Suprapubic skin (tissue), 4 donors: ENCODE measurements at regions not wholly inside any gene's neighbourhood (a gene's known extent, or its start where the extent isn't known, plus 50 kb on each side); places are given as distances from the start of the nearest gene placed in this dataset.

ENCODE experiments used
- DNase-seq, 2 donors: peaks; one replicate each; pipeline ENCODE4 v3.0.0-alpha.2; 2019; ENCODE audit warnings: low spot score in 2 of 2
- H3K27ac ChIP-seq: fragments of 200-600 bp; sonication (generic); one replicate; pipeline ENCODE4 v1.5.1; 2019
- H3K27me3 ChIP-seq: fragments of 200-600 bp; sonication (generic); one replicate; pipeline ENCODE4 v1.5.1; 2019
- H3K36me3 ChIP-seq: fragments of 200-600 bp; sonication (generic); one replicate; pipeline ENCODE4 v1.5.1; 2019
- H3K4me1 ChIP-seq: fragments of 200-600 bp; sonication (generic); one replicate; pipeline ENCODE4 v1.5.1; 2019
- H3K4me3 ChIP-seq: fragments of 200-600 bp; sonication (generic); one replicate; pipeline ENCODE4 v1.5.1; 2019; ENCODE audit warnings: mild to moderate bottlenecking
- H3K9me3 ChIP-seq: fragments of 200-600 bp; sonication (generic); one replicate; pipeline ENCODE4 v1.5.1; 2019
- CTCF ChIP-seq, 2 donors: fragments of 200-600 bp in 1 of 2; fragments of 450-650 bp in 1 of 2; sonication (generic) in 1 of 2; IDR thresholded peaks; one replicate each; pipeline ENCODE4 v1.5.1; 2016 to 2019; ENCODE audit warnings: antibody characterized with exemption in 2 of 2, mild to moderate bottlenecking in 1 of 2, moderate library complexity in 1 of 2
- EP300 ChIP-seq: sonication (generic); formaldehyde crosslinking; IDR thresholded peaks from one replicate; pipeline ENCODE4 v1.6.1; 2017; ENCODE audit warnings: antibody characterized with exemption
- POLR2A ChIP-seq, 2 donors: fragments of 450-650 bp; IDR thresholded peaks; one replicate each; pipeline ENCODE4 v1.6.1; 2017; ENCODE audit warnings: antibody characterized with exemption in 2 of 2, mild to moderate bottlenecking in 2 of 2, moderate library complexity in 2 of 2
- POLR2AphosphoS5 ChIP-seq, 3 donors: sonication (generic); formaldehyde crosslinking; IDR thresholded peaks; one replicate each; pipeline ENCODE4 v1.6.1; 2017; ENCODE audit warnings: antibody characterized with exemption in 3 of 3
- WGBS: methylation state at CpG from one replicate; pipeline ENCODE4 v1.1.5; 2018; 5-methylcytosine and 5-hydroxymethylcytosine counted together

- 94% methylated on average over 2 of the region's 2 CpGs for WGBS
- TF ChIP-seq POLR2A (IDR thresholded peaks at IDR 0.05) (no peak), CTCF (IDR thresholded peaks at IDR 0.05) (no peak), EP300 (no peak), POLR2AphosphoS5 (IDR thresholded peaks at IDR 0.05) (no peak)
- H3K27me3 ChIP-seq = no peaks in the 10 kb centered on the region
- H3K4me3 ChIP-seq = no peak overlapping the region
- DNase-seq = no peak
- H3K4me1 ChIP-seq = no peaks in the 10 kb centered on the region
- no peak overlapping the region for H3K27ac ChIP-seq
- H3K9me3 ChIP-seq = no peaks in the 10 kb centered on the region
- H3K36me3 ChIP-seq = no peaks in the 10 kb centered on the region
Observed at GRCh38 chr2:126399001-126399400, 257.0 kb upstream of the GYPC start.

- no peak for DNase-seq
- TF ChIP-seq EP300 = no peak
- no peak for TF ChIP-seq POLR2A (IDR thresholded peaks at IDR 0.05)
- no peak for TF ChIP-seq CTCF (IDR thresholded peaks at IDR 0.05)
- Histone ChIP-seq H3K4me3 (no peak overlapping the region), H3K36me3 (no peaks in the 10 kb centered on the region), H3K27ac (no peak overlapping the region), H3K27me3 (no peaks in the 10 kb centered on the region), H3K4me1 (no peaks in the 10 kb centered on the region), H3K9me3 (no peaks in the 10 kb centered on the region)
- 80% methylated on average over 5 of the region's 5 CpGs for WGBS
Observed at GRCh38 chr2:126403039-126403628, 252.8 kb upstream of the GYPC start.

DNA sequence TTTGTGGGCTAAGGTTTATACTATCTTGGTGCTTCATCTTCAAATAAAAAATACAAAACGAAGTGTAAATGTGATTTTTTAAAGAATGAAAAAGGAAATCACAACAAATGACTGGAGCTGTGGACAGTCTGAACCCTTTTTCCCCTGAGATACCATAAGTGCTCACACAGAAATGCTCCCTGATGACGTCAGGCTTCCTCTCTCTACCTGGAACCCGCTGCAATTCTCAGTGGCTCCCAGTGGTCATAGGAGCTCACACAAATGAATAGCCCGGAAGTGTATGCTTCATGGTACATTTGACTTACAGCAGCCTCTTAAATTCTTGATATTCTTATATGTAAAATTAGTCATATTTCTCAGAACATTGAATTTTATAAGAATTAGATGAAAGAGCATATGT, 249.7 kb upstream of the GYPC start:
- H3K9me3 ChIP-seq = no peaks in the 10 kb centered on the region
- H3K36me3 ChIP-seq = no peaks in the 10 kb centered on the region
- no peaks in the 10 kb centered on the region for H3K4me1 ChIP-seq
- TF ChIP-seq EP300 (no peak), POLR2AphosphoS5 (IDR thresholded peaks at IDR 0.05) (no peak), CTCF (IDR thresholded peaks at IDR 0.05) (no peak), POLR2A (IDR thresholded peaks at IDR 0.05) (no peak)
- 79% methylated on average over 4 of the region's 4 CpGs for WGBS
- no peak overlapping the region for H3K4me3 ChIP-seq
- H3K27me3 ChIP-seq = no peaks in the 10 kb centered on the region
- H3K27ac ChIP-seq = no peak overlapping the region
- no peak for DNase-seq

DNA sequence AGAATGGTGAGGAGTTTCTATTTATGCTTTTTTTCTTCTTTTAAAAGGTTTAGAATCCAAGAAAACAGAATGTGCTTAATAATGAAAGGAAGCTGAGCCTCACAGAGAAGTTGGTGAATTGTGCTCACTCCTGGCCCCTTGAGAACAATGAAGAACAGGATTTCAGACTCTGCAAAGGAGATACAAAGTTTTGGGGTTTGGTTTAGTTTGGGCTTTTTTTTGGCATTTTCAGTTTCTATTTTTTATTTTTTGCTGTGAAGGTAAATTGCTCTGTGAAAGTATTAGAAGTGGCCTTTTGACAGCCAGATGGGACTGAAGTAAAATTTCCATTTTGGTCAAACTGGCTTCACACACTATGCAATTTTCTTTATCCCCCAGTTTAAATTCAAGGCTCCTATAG, 247.3 kb upstream of the GYPC start:
- no peak overlapping the region for H3K4me3 ChIP-seq
- no peaks in the 10 kb centered on the region for H3K9me3 ChIP-seq
- H3K27ac ChIP-seq = no peak overlapping the region
- no peaks in the 10 kb centered on the region for H3K4me1 ChIP-seq
- TF ChIP-seq EP300 (no peak), POLR2A (IDR thresholded peaks at IDR 0.05) (no peak), CTCF (IDR thresholded peaks at IDR 0.05) (no peak), POLR2AphosphoS5 (IDR thresholded peaks at IDR 0.05) (no peak)
- no peaks in the 10 kb centered on the region for H3K27me3 ChIP-seq
- no peaks in the 10 kb centered on the region for H3K36me3 ChIP-seq
- no peak for DNase-seq

GRCh38 chr2:126409850-126410249, 246.1 kb upstream of the GYPC start:
- 67% methylated on average over 3 of the region's 3 CpGs for WGBS
- H3K27me3 ChIP-seq = no peaks in the 10 kb centered on the region
- no peaks in the 10 kb centered on the region for H3K36me3 ChIP-seq
- no peaks in the 10 kb centered on the region for H3K4me1 ChIP-seq
- H3K4me3 ChIP-seq = no peak overlapping the region
- H3K9me3 ChIP-seq = no peaks in the 10 kb centered on the region
- DNase-seq = no peak
- H3K27ac ChIP-seq = no peak overlapping the region
- no peak for TF ChIP-seq POLR2AphosphoS5 (IDR thresholded peaks at IDR 0.05)
- TF ChIP-seq EP300 = no peak
- no peak for TF ChIP-seq POLR2A (IDR thresholded peaks at IDR 0.05)
- no peak for TF ChIP-seq CTCF (IDR thresholded peaks at IDR 0.05)
